Thoracic aorta (tissue), 2 donors: ENCODE measurements at regions not wholly inside any gene's neighbourhood (a gene's known extent, or its start where the extent isn't known, plus 50 kb on each side); places are given as distances from the start of the nearest gene placed in this dataset.

Source experiments
- ATAC-seq: fragments of 150-250 bp; one replicate; pipeline ENCODE4 v1.8.0; 2017; ENCODE audit warnings: low read depth; ENCODE audit not compliant: insufficient number of reproducible peaks, low FRiP score
- DNase-seq: peaks from one replicate; pipeline ENCODE4 v3.0.0-alpha.2; 2020; ENCODE audit warnings: low spot score
- H3K27ac ChIP-seq, 2 donors: fragments of 200-600 bp; sonication (generic); 1 replicate in 1 of 2; 2 replicates in 1 of 2; pipeline ENCODE4 v1.5.1; 2016; ENCODE audit warnings: mild to moderate bottlenecking in 2 of 2, moderate library complexity in 2 of 2
- H3K27me3 ChIP-seq: fragments of 200-600 bp; sonication (generic); replicated peaks from 2 replicates; pipeline ENCODE4 v1.6.0; 2016; ENCODE audit warnings: mild to moderate bottlenecking; ENCODE audit not compliant: insufficient read depth
- H3K36me3 ChIP-seq: fragments of 200-600 bp; sonication (generic); one replicate; pipeline ENCODE4 v1.5.1; 2016
- H3K4me1 ChIP-seq, 2 donors: fragments of 200-600 bp; sonication (generic); 1 replicate in 1 of 2; 2 replicates in 1 of 2; pipeline versions ENCODE4 v1.5.1 to v1.6.0; 2016; ENCODE audit warnings: low read depth in 2 of 2, mild to moderate bottlenecking in 1 of 2; ENCODE audit not compliant: control insufficient read depth in 1 of 2
- H3K4me3 ChIP-seq: fragments of 200-600 bp; sonication (generic); 2 replicates; pipeline ENCODE4 v1.5.1; 2016; ENCODE audit warnings: mild to moderate bottlenecking
- H3K9me3 ChIP-seq: fragments of 200-600 bp; sonication (generic); 2 replicates; pipeline ENCODE4 v1.5.1; 2016
- TF ChIP-seq, protein P1 (sequence below): fragments of 200-600 bp; sonication (generic); IDR thresholded peaks from one replicate; pipeline ENCODE4 v1.5.1; 2019; ENCODE audit warnings: antibody characterized with exemption

- Histone ChIP-seq H3K9me3 (no peaks in the 10 kb centered on the region), H3K36me3 (no peaks in the 10 kb centered on the region), H3K27ac (no peak overlapping the region), H3K4me3 (no peak overlapping the region), H3K4me1 (no peaks in the 10 kb centered on the region), H3K27me3 (no peaks in the 10 kb centered on the region)
- TF ChIP-seq, protein P1, sequence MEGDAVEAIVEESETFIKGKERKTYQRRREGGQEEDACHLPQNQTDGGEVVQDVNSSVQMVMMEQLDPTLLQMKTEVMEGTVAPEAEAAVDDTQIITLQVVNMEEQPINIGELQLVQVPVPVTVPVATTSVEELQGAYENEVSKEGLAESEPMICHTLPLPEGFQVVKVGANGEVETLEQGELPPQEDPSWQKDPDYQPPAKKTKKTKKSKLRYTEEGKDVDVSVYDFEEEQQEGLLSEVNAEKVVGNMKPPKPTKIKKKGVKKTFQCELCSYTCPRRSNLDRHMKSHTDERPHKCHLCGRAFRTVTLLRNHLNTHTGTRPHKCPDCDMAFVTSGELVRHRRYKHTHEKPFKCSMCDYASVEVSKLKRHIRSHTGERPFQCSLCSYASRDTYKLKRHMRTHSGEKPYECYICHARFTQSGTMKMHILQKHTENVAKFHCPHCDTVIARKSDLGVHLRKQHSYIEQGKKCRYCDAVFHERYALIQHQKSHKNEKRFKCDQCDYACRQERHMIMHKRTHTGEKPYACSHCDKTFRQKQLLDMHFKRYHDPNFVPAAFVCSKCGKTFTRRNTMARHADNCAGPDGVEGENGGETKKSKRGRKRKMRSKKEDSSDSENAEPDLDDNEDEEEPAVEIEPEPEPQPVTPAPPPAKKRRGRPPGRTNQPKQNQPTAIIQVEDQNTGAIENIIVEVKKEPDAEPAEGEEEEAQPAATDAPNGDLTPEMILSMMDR: no peak
- DNase-seq: no peak
- no peak for ATAC-seq
These were observed 552.9 kb downstream of the TDRD15 start for GRCh38 chr2:21676676-21677075.

- Histone ChIP-seq H3K9me3 (no peaks in the 10 kb centered on the region), H3K27me3 (no peaks in the 10 kb centered on the region), H3K27ac (no peak overlapping the region), H3K36me3 (no peaks in the 10 kb centered on the region), H3K4me1 (no peaks in the 10 kb centered on the region), H3K4me3 (no peak overlapping the region)
- no peak for ATAC-seq
- no peak for DNase-seq
- TF ChIP-seq, protein P1: no peak
These were observed 560.1 kb downstream of the TDRD15 start for GRCh38 chr2:21683838-21684237.

GRCh38 chr2:21687589-21687988, 563.8 kb downstream of the TDRD15 start:
- Histone ChIP-seq H3K4me3 (no peak overlapping the region), H3K27me3 (no peaks in the 10 kb centered on the region), H3K4me1 (no peaks in the 10 kb centered on the region), H3K36me3 (no peaks in the 10 kb centered on the region), H3K27ac (no peak overlapping the region), H3K9me3 (no peaks in the 10 kb centered on the region)
- TF ChIP-seq, protein P1: no peak
- ATAC-seq (no peak), DNase-seq (no peak)

DNA sequence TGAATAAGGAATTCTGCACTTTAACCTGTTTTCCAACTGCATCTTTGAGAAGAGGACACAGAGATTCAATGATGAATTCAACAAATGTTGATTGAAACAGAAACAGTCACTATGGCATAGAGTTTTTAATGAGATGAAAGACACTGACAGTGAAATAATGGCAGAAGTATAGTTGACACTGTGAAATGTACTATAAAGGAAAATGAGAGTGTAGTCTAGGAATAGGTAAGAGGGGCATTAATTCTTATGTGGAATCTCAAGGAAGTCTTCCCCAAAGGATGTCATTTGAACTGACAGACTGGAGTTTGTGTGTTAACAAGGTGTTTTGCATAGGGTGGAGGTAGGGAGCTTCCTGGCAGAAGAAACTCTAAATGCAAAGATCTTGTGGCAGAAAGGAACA, 566.2 kb downstream of the TDRD15 start:
- TF ChIP-seq, protein P1: no peak
- no peak overlapping the region for H3K4me3 ChIP-seq
- H3K4me1 ChIP-seq: no peaks in the 10 kb centered on the region
- H3K27me3 ChIP-seq: no peaks in the 10 kb centered on the region
- H3K27ac ChIP-seq: no peak overlapping the region
- no peak for ATAC-seq
- H3K9me3 ChIP-seq: no peaks in the 10 kb centered on the region
- no peaks in the 10 kb centered on the region for H3K36me3 ChIP-seq
- DNase-seq: no peak

DNA sequence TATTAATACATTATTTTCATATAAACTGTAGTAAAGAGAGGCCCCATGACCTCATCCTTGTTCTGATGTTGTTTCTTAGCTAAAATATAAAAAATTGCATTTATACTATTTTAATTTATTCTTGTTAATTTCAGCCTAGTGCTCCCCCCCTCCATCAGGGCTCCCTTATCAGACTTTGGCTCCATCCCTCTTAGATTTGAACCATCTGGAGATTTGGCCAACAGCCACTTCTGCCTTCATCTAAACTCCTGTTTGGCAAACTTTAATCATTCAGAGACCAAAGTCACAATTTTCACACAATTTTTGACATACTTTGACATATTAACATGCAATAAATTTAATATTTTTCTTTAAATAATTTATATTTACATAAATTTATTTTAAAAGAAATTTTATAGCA, 569.3 kb downstream of the TDRD15 start:
- no peaks in the 10 kb centered on the region for H3K9me3 ChIP-seq
- no peak for ATAC-seq
- no peaks in the 10 kb centered on the region for H3K4me1 ChIP-seq
- H3K27ac ChIP-seq: no peak overlapping the region
- H3K4me3 ChIP-seq: no peak overlapping the region
- no peaks in the 10 kb centered on the region for H3K27me3 ChIP-seq
- DNase-seq: no peak
- H3K36me3 ChIP-seq: no peaks in the 10 kb centered on the region
- TF ChIP-seq, protein P1: no peak
